ENCODE measurements at regions not wholly inside any gene's neighbourhood (a gene's known extent, or its start where the extent isn't known, plus 50 kb on each side); places are given as distances from the start of the nearest gene placed in this dataset.

- Histone ChIP-seq H3K27me3 (replicated peaks; ENCODE audit: insufficient read depth, low read depth, low read length, poor library complexity) (peaks cover 6% of the 10 kb centered on the region), H3K4me1 (ENCODE audit: insufficient read depth, low read length, poor library complexity, severe bottlenecking) (peaks cover 5% of the 10 kb centered on the region), H3K9me3 (ENCODE audit: low read depth, low read length, poor library complexity, severe bottlenecking) (peaks cover 6% of the 10 kb centered on the region), H3K4me3 (ENCODE audit: low read depth, low read length, poor library complexity, severe bottlenecking) (no peak overlapping the region), H3K36me3 (ENCODE audit: insufficient read depth, low read length, poor library complexity, severe bottlenecking) (no peaks in the 10 kb centered on the region), H3K27ac (ENCODE audit: low read depth, low read length, poor library complexity, severe bottlenecking) (no peak overlapping the region)
- no peak for DNase-seq (ENCODE audit: low spot score)
- no TSS peak for BruUV-seq (replicated peaks)
- ChIA-PET CTCF (no interaction called here), POLR2A (ENCODE audit: low non-redundant PET) (no interaction called here)
- intact Hi-C loops (cut with micrococcal nuclease; ENCODE audit: unreplicated experiment) = no loop called here
- no peak for TF ChIP-seq CTCF (conservative IDR thresholded peaks at IDR 0.05; ENCODE audit: low read depth, low read length)
- TF ChIP-seq EZH2 (IDR thresholded peaks at IDR 0.05; ENCODE audit: borderline replicate concordance, low read depth, low read length, poor library complexity, severe bottlenecking) = no peak
Measured at GRCh38 chr14:104385111-104385510, 194.5 kb upstream of the C14orf180 start.

- TF ChIP-seq EZH2 (IDR thresholded peaks at IDR 0.05; ENCODE audit: borderline replicate concordance, low read depth, low read length, poor library complexity, severe bottlenecking) = no peak
- TF ChIP-seq CTCF (conservative IDR thresholded peaks at IDR 0.05; ENCODE audit: low read depth, low read length) = no peak
- no peaks in the 10 kb centered on the region for H3K36me3 ChIP-seq (ENCODE audit: insufficient read depth, low read length, poor library complexity, severe bottlenecking)
- ChIA-PET POLR2A (ENCODE audit: low non-redundant PET) (no interaction called here), CTCF (no interaction called here)
- peaks cover 6% of the 10 kb centered on the region for H3K9me3 ChIP-seq (ENCODE audit: low read depth, low read length, poor library complexity, severe bottlenecking)
- H3K4me1 ChIP-seq (ENCODE audit: insufficient read depth, low read length, poor library complexity, severe bottlenecking) = peaks cover 5% of the 10 kb centered on the region
- peaks cover 6% of the 10 kb centered on the region for H3K27me3 ChIP-seq (replicated peaks; ENCODE audit: insufficient read depth, low read depth, low read length, poor library complexity)
- no TSS peak for BruUV-seq (replicated peaks)
- intact Hi-C loops (cut with micrococcal nuclease; ENCODE audit: unreplicated experiment) = no loop called here
- no peak overlapping the region for H3K27ac ChIP-seq (ENCODE audit: low read depth, low read length, poor library complexity, severe bottlenecking)
- no peak overlapping the region for H3K4me3 ChIP-seq (ENCODE audit: low read depth, low read length, poor library complexity, severe bottlenecking)
- no peak for DNase-seq (ENCODE audit: low spot score)
Measured at GRCh38 chr14:104385531-104386101, 193.9 kb upstream of the C14orf180 start.

- Histone ChIP-seq H3K36me3 (ENCODE audit: insufficient read depth, low read length, poor library complexity, severe bottlenecking) (no peaks in the 10 kb centered on the region), H3K9me3 (ENCODE audit: low read depth, low read length, poor library complexity, severe bottlenecking) (peaks cover under 1% of the 10 kb centered on the region), H3K4me3 (ENCODE audit: low read depth, low read length, poor library complexity, severe bottlenecking) (no peak overlapping the region), H3K4me1 (ENCODE audit: insufficient read depth, low read length, poor library complexity, severe bottlenecking) (peaks cover 5% of the 10 kb centered on the region), H3K27me3 (replicated peaks; ENCODE audit: insufficient read depth, low read depth, low read length, poor library complexity) (no peaks in the 10 kb centered on the region), H3K27ac (ENCODE audit: low read depth, low read length, poor library complexity, severe bottlenecking) (no peak overlapping the region)
- POLR2A ChIA-PET (ENCODE audit: low non-redundant PET) = no interaction called here
- BruUV-seq (replicated peaks) = no TSS peak
- CTCF ChIA-PET = no interaction called here
- TF ChIP-seq CTCF (conservative IDR thresholded peaks at IDR 0.05; ENCODE audit: low read depth, low read length) (no peak), EZH2 (IDR thresholded peaks at IDR 0.05; ENCODE audit: borderline replicate concordance, low read depth, low read length, poor library complexity, severe bottlenecking) (no peak)
- no peak for DNase-seq (ENCODE audit: low spot score)
- intact Hi-C loops (cut with micrococcal nuclease; ENCODE audit: unreplicated experiment) = no loop called here
Measured at GRCh38 chr14:104386151-104386841, 193.3 kb upstream of the C14orf180 start.
